SK-N-MC (cell line): ENCODE measurements at regions not wholly inside any gene's neighbourhood (a gene's known extent, or its start where the extent isn't known, plus 50 kb on each side); places are given as distances from the start of the nearest gene placed in this dataset.

Experiments used
- EZH2 ChIP-seq: fragments of 200-600 bp; sonication (generic); IDR thresholded peaks from one replicate; pipeline ENCODE4 v1.6.1; 2017; ENCODE audit warnings: antibody characterized with exemption
- FOXP2 ChIP-seq: optimal IDR thresholded peaks from 2 replicates; pipeline ENCODE3; 2011; ENCODE audit warnings: mild to moderate bottlenecking, moderate library complexity; ENCODE audit not compliant: insufficient read depth; ENCODE audit errors: extremely low read length, control extremely low read depth
- POLR2AphosphoS5 ChIP-seq: IDR thresholded peaks from 2 replicates; pipeline ENCODE4 v1.6.1; 2012; ENCODE audit warnings: mild to moderate bottlenecking, low read depth, low read length, borderline replicate concordance

DNA sequence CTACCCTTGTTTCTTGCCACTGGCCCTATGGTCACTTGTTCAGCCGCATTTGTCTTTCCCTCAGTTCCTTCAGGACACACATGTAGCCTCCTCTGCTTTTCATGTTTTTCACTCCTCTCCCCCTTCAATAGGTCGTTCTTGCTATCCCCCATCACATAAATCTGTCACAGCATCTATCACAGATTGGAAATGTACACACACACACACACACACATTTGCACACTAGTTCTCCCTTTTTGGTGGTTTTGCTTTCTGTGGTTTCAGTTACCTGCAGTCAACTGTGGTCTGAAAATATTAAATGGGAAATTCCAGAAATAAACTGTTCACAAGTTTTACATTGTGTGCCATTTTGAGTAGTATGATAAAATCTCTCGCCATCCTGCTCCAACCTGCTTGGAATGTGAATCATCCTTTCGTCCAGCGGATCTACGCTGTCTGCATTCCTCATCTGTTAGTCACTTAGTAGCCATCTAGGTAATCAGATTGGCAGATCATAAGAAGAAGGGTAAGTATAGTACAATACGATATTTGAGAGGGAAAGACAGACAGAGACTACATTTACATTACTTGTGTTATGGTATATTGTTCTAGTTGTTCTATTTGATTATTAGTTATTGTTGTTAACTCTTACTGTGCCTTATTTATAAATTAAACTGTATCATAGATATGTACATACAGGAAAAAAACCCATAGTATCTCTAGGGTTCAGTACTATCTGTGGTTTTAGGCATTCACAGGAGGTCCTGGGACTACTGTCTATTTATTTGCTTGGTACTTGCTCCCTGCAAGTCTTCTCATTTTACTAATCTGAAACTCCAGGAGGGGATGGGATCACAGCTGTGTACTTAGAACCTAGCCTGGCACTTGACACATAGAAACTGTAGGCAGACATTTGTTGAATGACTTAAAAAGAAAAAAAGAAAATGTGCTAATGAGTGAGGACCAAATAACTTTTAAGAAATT, 86.1 kb upstream of the PNPT1 start:
- no peak for TF ChIP-seq POLR2AphosphoS5
- no peak for TF ChIP-seq EZH2
- TF ChIP-seq FOXP2: no peak
